IPS-15b (cell line): ENCODE measurements at regions not wholly inside any gene's neighbourhood (a gene's known extent, or its start where the extent isn't known, plus 50 kb on each side); places are given as distances from the start of the nearest gene placed in this dataset.

ENCODE experiments used
- H3K27me3 ChIP-seq: one replicate; pipeline ENCODE4 v1.6.1; 2013; ENCODE audit warnings: low read length; ENCODE audit not compliant: control insufficient read depth, insufficient read depth
- H3K36me3 ChIP-seq: one replicate; pipeline ENCODE4 v1.6.1; 2013; ENCODE audit warnings: low read length; ENCODE audit not compliant: control insufficient read depth, insufficient read depth
- H3K4me1 ChIP-seq: one replicate; pipeline ENCODE4 v1.6.1; 2013; ENCODE audit warnings: mild to moderate bottlenecking, low read length; ENCODE audit not compliant: control insufficient read depth, insufficient read depth
- H3K4me3 ChIP-seq: one replicate; pipeline ENCODE4 v1.5.1; 2013; ENCODE audit warnings: low read depth, low read length
- H3K9ac ChIP-seq: one replicate; pipeline ENCODE4 v1.6.1; 2013; ENCODE audit warnings: low read depth, mild to moderate bottlenecking, low read length
- H3K9me3 ChIP-seq: one replicate; pipeline ENCODE4 v1.6.1; 2013; ENCODE audit warnings: mild to moderate bottlenecking, low read length; ENCODE audit not compliant: control insufficient read depth, insufficient read depth

GRCh38 chr6:19663479-19663878, 173.7 kb upstream of the ID4 start:
- no peaks in the 10 kb centered on the region for H3K9me3 ChIP-seq
- H3K27me3 ChIP-seq: no peaks in the 10 kb centered on the region
- H3K4me3 ChIP-seq: no peak overlapping the region
- no peak overlapping the region for H3K9ac ChIP-seq
- H3K4me1 ChIP-seq: peaks cover 42% of the 10 kb centered on the region
- H3K36me3 ChIP-seq: no peaks in the 10 kb centered on the region

- no peaks in the 10 kb centered on the region for H3K9me3 ChIP-seq
- no peaks in the 10 kb centered on the region for H3K36me3 ChIP-seq
- H3K4me3 ChIP-seq: no peak overlapping the region
- H3K9ac ChIP-seq: no peak overlapping the region
- H3K27me3 ChIP-seq: no peaks in the 10 kb centered on the region
- peaks cover 39% of the 10 kb centered on the region for H3K4me1 ChIP-seq
Measured at GRCh38 chr6:19664050-19664449, 173.1 kb upstream of the ID4 start.

GRCh38 chr6:19664878-19665612, 172.1 kb upstream of the ID4 start:
- Histone ChIP-seq H3K4me3 (no peak overlapping the region), H3K9ac (no peak overlapping the region), H3K4me1 (peaks cover 43% of the 10 kb centered on the region)

GRCh38 chr6:19665613-19665909, 171.6 kb upstream of the ID4 start:
- Histone ChIP-seq H3K9ac (no peak overlapping the region), H3K27me3 (no peaks in the 10 kb centered on the region), H3K4me1 (peaks cover 43% of the 10 kb centered on the region), H3K9me3 (no peaks in the 10 kb centered on the region), H3K4me3 (no peak overlapping the region), H3K36me3 (no peaks in the 10 kb centered on the region)

More at GRCh38 chr6:19664878-19665612, 172.1 kb upstream of the ID4 start:
- no peaks in the 10 kb centered on the region for H3K36me3 ChIP-seq
- H3K27me3 ChIP-seq: no peaks in the 10 kb centered on the region
- no peaks in the 10 kb centered on the region for H3K9me3 ChIP-seq

- H3K4me1 ChIP-seq: peaks cover 36% of the 10 kb centered on the region
- no peaks in the 10 kb centered on the region for H3K27me3 ChIP-seq
- no peak overlapping the region for H3K4me3 ChIP-seq
- no peaks in the 10 kb centered on the region for H3K9me3 ChIP-seq
- no peak overlapping the region for H3K9ac ChIP-seq
- no peaks in the 10 kb centered on the region for H3K36me3 ChIP-seq
Measured at GRCh38 chr6:19668710-19669109, 168.5 kb upstream of the ID4 start.

GRCh38 chr6:19669206-19669605, 168.0 kb upstream of the ID4 start:
- Histone ChIP-seq H3K27me3 (no peaks in the 10 kb centered on the region), H3K36me3 (no peaks in the 10 kb centered on the region), H3K4me3 (no peak overlapping the region), H3K9ac (no peak overlapping the region), H3K9me3 (no peaks in the 10 kb centered on the region), H3K4me1 (peaks cover 31% of the 10 kb centered on the region)

- H3K27me3 ChIP-seq: no peaks in the 10 kb centered on the region
- H3K9ac ChIP-seq: no peak overlapping the region
- no peaks in the 10 kb centered on the region for H3K9me3 ChIP-seq
- no peaks in the 10 kb centered on the region for H3K36me3 ChIP-seq
- no peak overlapping the region for H3K4me3 ChIP-seq
- peaks cover 3% of the 10 kb centered on the region for H3K4me1 ChIP-seq
Measured at GRCh38 chr6:19682859-19683258, 154.3 kb upstream of the ID4 start.

GRCh38 chr6:19690325-19691075, 146.7 kb upstream of the ID4 start:
- Histone ChIP-seq H3K27me3 (no peaks in the 10 kb centered on the region), H3K9ac (no peak overlapping the region), H3K36me3 (no peaks in the 10 kb centered on the region), H3K4me1 (peaks cover 18% of the 10 kb centered on the region), H3K4me3 (peak overlapping the region; percentile 66), H3K9me3 (no peaks in the 10 kb centered on the region)

GRCh38 chr6:19691465-19692167, 145.6 kb upstream of the ID4 start:
- peak overlapping the region; percentile 66 for H3K4me3 ChIP-seq
- H3K9ac ChIP-seq: peak overlapping the region; percentile 83
- peaks cover 18% of the 10 kb centered on the region for H3K4me1 ChIP-seq
- H3K27me3 ChIP-seq: no peaks in the 10 kb centered on the region
- H3K36me3 ChIP-seq: no peaks in the 10 kb centered on the region
- H3K9me3 ChIP-seq: no peaks in the 10 kb centered on the region

GRCh38 chr6:19692506-19693298, 144.5 kb upstream of the ID4 start:
- H3K4me3 ChIP-seq: peak overlapping the region; percentile 66
- peak overlapping the region; percentile 83 for H3K9ac ChIP-seq
- no peaks in the 10 kb centered on the region for H3K27me3 ChIP-seq

GRCh38 chr6:19694697-19695096, 142.5 kb upstream of the ID4 start:
- Histone ChIP-seq H3K9me3 (no peaks in the 10 kb centered on the region), H3K27me3 (no peaks in the 10 kb centered on the region), H3K4me1 (peaks cover 18% of the 10 kb centered on the region), H3K9ac (no peak overlapping the region), H3K4me3 (no peak overlapping the region), H3K36me3 (no peaks in the 10 kb centered on the region)

More at GRCh38 chr6:19692506-19693298, 144.5 kb upstream of the ID4 start:
- Histone ChIP-seq H3K36me3 (no peaks in the 10 kb centered on the region), H3K4me1 (peaks cover 18% of the 10 kb centered on the region), H3K9me3 (no peaks in the 10 kb centered on the region)
